IPS-20b (cell line): ENCODE measurements at regions not wholly inside any gene's neighbourhood (a gene's known extent, or its start where the extent isn't known, plus 50 kb on each side); places are given as distances from the start of the nearest gene placed in this dataset.

ENCODE experiments used
- H3K27ac ChIP-seq: one replicate; pipeline ENCODE4 v1.5.1; 2013; ENCODE audit warnings: low read length
- H3K27me3 ChIP-seq: 2 replicates; pipeline ENCODE4 v1.6.1; 2013; ENCODE audit warnings: mild to moderate bottlenecking, low read length, inconsistent platforms; ENCODE audit not compliant: insufficient read depth
- H3K36me3 ChIP-seq: 2 replicates; pipeline ENCODE4 v1.6.1; 2013; ENCODE audit warnings: low read depth, mild to moderate bottlenecking, inconsistent platforms, low read length, moderate library complexity; ENCODE audit not compliant: insufficient read depth
- H3K4me1 ChIP-seq: 2 replicates; pipeline ENCODE4 v1.6.1; 2013; ENCODE audit warnings: mild to moderate bottlenecking, control low read depth, inconsistent platforms, low read length, moderate library complexity; ENCODE audit not compliant: insufficient read depth
- H3K4me3 ChIP-seq: 2 replicates; pipeline ENCODE4 v1.5.1; 2013; ENCODE audit warnings: mild to moderate bottlenecking, low read length, inconsistent platforms
- H3K9ac ChIP-seq: 2 replicates; pipeline ENCODE4 v1.6.1; 2013; ENCODE audit warnings: low read depth, mild to moderate bottlenecking, inconsistent platforms, low read length, moderate library complexity
- H3K9me3 ChIP-seq: 2 replicates; pipeline ENCODE4 v1.6.1; 2013; ENCODE audit warnings: mild to moderate bottlenecking, low read depth, low read length, inconsistent platforms; ENCODE audit not compliant: insufficient read depth

DNA sequence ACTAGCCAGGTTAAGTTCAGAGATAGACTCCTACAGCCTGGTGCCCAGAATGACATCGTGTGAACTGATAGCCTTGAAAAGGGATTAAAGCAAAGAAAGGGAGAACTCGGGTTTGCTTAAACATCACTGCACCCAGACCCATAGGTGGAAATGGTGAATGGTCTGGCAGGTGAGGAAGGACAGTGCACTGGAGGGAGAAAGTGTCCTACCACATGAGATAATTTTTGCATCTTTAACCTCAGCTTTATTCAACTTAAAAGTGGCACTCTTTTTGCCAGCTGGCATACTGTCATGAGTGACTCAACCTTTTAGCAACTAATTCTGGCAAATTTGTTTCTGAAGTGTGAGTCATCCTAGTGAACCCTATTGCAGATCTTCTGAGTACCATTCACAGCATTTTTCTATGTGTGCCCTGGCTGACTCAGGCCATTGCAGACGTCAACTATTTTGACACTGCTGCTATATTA is 53.0 kb upstream of the DAPP1 start:
- H3K4me3 ChIP-seq = no peak overlapping the region
- H3K36me3 ChIP-seq = no peaks in the 10 kb centered on the region
- H3K27me3 ChIP-seq = no peaks in the 10 kb centered on the region
- H3K27ac ChIP-seq = no peak overlapping the region
- H3K9ac ChIP-seq = no peak overlapping the region
- peaks cover 4% of the 10 kb centered on the region; the same call in 1 of the 2 replicates for H3K9me3 ChIP-seq
- H3K4me1 ChIP-seq = no peaks in the 10 kb centered on the region

DNA sequence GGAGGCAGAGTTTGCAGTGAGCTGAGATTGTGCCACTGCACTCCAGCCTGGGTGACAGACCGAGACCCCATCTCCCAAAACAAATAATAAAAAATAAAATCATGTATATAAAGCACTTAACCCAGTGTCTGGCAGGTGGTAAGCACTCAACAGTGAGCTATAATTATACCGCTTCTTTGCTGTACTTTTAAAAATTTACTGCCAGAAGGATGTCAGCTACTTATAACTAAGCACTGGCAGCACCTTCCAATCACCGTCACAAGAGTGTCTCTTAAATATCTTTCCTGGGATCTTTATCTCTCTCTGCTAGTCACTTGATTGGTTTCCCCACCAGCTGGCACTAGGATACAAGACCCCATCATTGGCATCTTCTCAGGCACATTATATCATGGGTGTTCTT is 53.9 kb upstream of the DAPP1 start:
- Histone ChIP-seq H3K4me3 (no peak overlapping the region), H3K27me3 (no peaks in the 10 kb centered on the region), H3K9me3 (peaks cover 4% of the 10 kb centered on the region; the same call in 1 of the 2 replicates), H3K36me3 (no peaks in the 10 kb centered on the region), H3K9ac (no peak overlapping the region), H3K27ac (no peak overlapping the region), H3K4me1 (no peaks in the 10 kb centered on the region)

DNA sequence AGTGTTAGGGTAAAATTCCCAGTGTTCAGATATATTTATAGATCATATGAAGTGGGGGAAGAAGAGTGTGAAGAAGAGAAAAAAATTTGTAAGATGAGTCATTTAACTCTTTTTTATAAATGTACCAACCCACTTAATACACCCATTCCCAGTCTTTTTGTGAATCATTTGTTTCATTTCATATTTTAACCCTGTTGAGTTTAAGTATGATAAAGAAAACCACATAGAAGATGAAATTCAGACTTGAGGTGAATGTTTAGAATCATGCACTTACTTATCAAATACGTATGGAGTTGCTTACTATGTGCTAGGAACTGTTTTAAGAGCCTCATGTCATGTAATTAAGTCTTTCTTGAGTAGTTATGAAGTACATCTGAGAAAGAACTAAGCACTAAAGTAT is 56.6 kb upstream of the DAPP1 start:
- H3K36me3 ChIP-seq = no peaks in the 10 kb centered on the region
- no peak overlapping the region for H3K4me3 ChIP-seq
- H3K27ac ChIP-seq = no peak overlapping the region
- H3K4me1 ChIP-seq = no peaks in the 10 kb centered on the region; the same call in 1 of the 2 replicates
- H3K27me3 ChIP-seq = no peaks in the 10 kb centered on the region
- H3K9ac ChIP-seq = no peak overlapping the region
- peaks cover 2% of the 10 kb centered on the region; the same call in 1 of the 2 replicates for H3K9me3 ChIP-seq

DNA sequence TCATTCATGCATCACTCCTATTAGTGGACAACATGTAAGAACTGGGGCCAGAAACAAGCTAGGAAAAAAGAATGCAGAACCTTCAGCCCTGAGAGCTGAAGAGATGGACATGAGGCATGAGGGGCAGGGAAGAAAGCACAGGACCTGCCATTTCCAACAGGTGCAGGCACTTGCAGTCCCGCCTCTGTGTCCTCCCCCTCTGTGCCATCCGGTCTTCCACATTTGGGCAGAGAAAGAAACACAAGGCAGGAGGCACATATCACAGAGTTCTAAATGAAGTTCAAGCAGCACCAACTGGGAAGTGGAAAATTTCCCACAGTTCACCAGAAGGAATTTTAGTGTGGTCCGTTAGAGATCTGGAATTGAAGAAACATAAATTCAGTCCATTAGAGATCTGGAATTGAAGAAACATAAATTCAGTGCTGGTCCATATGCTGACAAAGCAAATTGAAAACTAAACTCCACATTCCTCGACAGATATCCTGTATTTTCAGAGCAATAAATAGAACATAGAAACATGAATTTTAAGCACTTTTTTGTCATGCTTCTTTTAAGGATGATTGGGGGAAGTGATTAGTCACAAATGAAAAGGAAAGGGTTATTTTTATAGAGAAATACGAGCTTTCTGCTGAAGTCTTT is 57.2 kb upstream of the DAPP1 start:
- no peak overlapping the region for H3K9ac ChIP-seq
- H3K36me3 ChIP-seq = no peaks in the 10 kb centered on the region
- H3K27me3 ChIP-seq = no peaks in the 10 kb centered on the region
- H3K27ac ChIP-seq = no peak overlapping the region
- H3K4me3 ChIP-seq = no peak overlapping the region
- no peaks in the 10 kb centered on the region; the same call in 1 of the 2 replicates for H3K4me1 ChIP-seq
- H3K9me3 ChIP-seq = no peaks in the 10 kb centered on the region

DNA sequence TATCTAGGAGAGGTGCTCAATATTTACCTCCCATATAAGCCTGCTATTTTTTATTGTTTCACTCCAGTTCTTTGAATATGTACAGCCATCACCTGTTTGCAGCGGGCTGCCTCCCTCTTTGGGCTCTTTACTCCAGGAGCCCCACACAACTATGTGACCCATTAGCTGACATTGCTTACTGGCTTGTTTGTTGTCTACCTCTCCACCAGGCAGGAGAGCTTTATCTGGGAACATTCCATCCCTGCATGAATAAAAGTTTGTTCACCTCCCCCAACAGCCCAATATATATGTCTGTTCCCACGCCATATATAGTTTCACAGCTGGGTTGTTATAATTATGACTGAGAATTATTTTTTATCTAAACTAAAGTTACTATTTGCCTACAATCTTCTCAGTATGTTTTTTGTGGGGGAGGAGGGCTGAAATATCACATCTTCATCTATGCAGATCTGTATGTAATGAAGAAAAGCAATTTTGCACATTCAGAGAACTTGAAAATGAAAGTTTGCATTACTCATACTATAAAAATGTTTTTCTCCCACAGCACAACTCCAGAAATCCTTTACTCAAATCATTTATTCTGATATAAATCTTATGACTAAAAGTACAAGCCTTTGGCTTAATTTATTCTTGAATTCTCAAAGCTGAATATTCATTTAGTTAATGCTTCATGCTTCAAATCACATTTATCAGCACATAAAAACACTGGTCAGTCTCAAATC is 61.2 kb upstream of the DAPP1 start:
- H3K36me3 ChIP-seq = no peaks in the 10 kb centered on the region
- no peaks in the 10 kb centered on the region for H3K27me3 ChIP-seq
- H3K4me3 ChIP-seq = no peak overlapping the region
- H3K27ac ChIP-seq = no peak overlapping the region
- H3K9me3 ChIP-seq = no peaks in the 10 kb centered on the region
- H3K4me1 ChIP-seq = no peaks in the 10 kb centered on the region; the same call in 1 of the 2 replicates
- no peak overlapping the region for H3K9ac ChIP-seq

DNA sequence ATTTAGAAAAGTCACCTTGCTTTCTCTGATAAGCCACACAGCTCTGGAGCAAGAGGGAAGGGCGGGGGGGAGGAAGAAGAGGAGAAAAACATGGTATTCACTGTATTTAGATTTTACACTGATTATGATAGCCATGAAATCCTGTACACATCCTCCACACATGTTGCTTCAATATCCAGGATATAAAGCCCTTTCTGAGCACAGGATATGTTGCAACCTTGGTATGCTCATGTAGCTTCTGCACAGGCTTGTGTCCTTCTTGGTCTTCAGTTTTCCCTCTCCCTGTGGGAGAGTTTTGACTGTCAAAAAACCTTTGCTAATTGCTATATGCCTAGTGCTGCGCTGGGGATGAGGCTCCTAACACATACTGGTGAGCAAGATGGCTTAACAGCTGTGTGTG is 61.9 kb upstream of the DAPP1 start:
- Histone ChIP-seq H3K4me1 (no peaks in the 10 kb centered on the region; the same call in 1 of the 2 replicates), H3K4me3 (no peak overlapping the region), H3K36me3 (no peaks in the 10 kb centered on the region), H3K9me3 (no peaks in the 10 kb centered on the region), H3K9ac (no peak overlapping the region), H3K27me3 (no peaks in the 10 kb centered on the region), H3K27ac (no peak overlapping the region)

DNA sequence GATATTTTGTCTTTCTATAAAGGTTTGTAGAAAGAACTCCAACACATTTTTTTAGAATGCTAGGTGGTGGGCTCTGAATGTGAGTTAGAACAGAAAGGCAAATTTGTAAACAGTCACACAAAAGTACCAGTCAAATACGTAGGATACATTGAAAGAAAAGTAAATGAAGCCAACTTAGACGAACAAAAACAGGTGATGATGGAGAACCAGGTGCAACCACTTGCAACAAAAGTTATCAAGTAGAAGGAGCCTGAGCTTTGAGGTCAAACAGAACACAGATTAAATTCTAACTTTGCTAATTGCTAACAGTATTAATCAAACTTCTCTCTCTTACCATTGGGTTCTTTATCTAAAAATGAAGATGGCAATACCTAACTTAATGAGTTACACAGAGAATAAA is 62.7 kb upstream of the DAPP1 start:
- Histone ChIP-seq H3K36me3 (no peaks in the 10 kb centered on the region), H3K27me3 (no peaks in the 10 kb centered on the region), H3K4me1 (no peaks in the 10 kb centered on the region; the same call in 1 of the 2 replicates), H3K9me3 (no peaks in the 10 kb centered on the region), H3K4me3 (no peak overlapping the region), H3K9ac (no peak overlapping the region), H3K27ac (no peak overlapping the region)

DNA sequence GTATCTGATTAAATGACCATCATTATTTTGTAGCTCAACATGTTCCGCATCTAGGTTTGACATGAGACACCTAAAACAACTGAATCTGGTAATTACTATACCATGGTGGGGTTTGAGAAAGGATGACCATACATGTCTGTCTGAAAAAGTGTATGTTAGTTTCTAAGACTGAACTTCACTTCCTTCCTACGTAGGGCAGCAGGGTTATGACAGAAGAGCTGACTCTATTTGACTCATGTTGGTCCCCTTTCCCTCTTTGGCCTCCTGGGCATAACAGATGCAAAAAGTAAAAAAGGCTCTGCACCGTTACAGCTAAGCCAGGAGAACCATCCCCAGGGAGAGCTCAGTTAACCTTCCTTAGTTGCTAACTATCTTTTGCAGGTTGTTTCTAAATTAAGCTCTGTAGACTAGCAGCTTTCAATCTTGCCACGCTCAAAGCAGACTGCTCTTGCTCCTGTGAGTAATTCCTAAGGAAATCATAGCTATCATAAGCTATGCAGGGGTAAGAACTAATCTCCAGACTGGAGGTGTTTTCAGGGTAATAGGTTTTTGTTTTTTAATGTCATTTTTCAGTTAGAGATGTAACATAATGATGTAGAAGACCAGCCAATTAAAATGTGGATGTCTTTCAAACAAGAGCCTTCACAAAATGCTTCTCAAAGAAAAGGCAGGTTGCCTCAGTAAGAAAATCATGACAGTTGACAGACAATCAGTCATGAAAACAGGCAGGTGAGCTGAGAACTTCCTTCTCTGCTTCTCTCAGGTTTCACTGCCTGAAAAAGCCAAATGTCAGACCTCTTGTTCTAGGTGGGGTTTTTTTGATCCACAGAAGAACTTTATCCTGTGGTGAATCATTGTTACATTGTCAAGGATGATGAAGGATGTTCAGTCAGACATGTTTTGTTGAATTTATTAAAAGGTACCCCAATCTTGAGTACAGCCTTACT is 66.9 kb upstream of the DAPP1 start:
- no peak overlapping the region for H3K4me3 ChIP-seq
- no peak overlapping the region for H3K27ac ChIP-seq
- H3K27me3 ChIP-seq = no peaks in the 10 kb centered on the region
- no peaks in the 10 kb centered on the region for H3K9me3 ChIP-seq
- H3K36me3 ChIP-seq = no peaks in the 10 kb centered on the region
- H3K4me1 ChIP-seq = no peaks in the 10 kb centered on the region
- H3K9ac ChIP-seq = no peak overlapping the region

DNA sequence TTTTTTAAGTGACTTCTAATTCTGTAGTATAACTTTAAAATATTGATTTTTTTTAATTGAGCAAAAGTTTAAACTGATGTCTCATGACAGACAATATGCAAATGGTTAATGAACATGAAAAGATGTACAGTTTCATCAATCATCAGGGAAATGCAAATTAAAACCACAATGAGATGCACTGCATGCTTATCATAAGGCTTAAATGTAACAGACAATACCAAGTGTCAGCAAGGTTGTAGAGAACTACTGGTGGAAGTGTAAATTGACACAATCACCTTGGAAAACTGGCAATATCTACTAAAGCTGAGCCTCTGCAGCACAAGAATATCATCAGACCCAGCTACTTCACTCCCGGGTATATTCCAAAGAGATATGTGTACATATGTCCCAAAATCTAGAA is 70.2 kb upstream of the DAPP1 start:
- H3K27ac ChIP-seq = no peak overlapping the region
- no peaks in the 10 kb centered on the region for H3K27me3 ChIP-seq
- H3K4me3 ChIP-seq = no peak overlapping the region
- H3K4me1 ChIP-seq = no peaks in the 10 kb centered on the region
- H3K9me3 ChIP-seq = no peaks in the 10 kb centered on the region
- no peaks in the 10 kb centered on the region for H3K36me3 ChIP-seq
- no peak overlapping the region for H3K9ac ChIP-seq

DNA sequence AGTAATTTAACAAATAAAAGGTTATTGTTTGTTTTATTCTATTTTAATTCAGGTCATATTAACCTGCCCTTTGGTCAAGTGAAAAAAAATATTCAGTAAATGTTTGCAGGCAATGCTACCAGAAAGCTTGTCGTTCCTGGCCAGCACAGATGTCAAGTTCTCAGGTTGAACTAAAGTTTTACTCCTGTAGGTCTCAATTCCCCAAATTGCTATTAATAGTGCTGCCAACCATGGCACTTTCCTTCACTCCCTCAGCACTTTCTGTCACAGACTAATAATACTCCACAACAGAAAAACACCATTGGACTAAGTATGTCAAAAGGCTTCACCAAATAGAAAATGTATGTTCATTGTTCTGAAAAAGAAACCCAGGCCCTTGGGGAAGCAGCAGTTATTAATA is 79.2 kb upstream of the C4orf54 start:
- no peaks in the 10 kb centered on the region for H3K4me1 ChIP-seq
- peaks cover 13% of the 10 kb centered on the region; the same call in 1 of the 2 replicates for H3K9me3 ChIP-seq
- H3K9ac ChIP-seq = no peak overlapping the region
- no peak overlapping the region for H3K4me3 ChIP-seq
- H3K27ac ChIP-seq = no peak overlapping the region
- H3K27me3 ChIP-seq = no peaks in the 10 kb centered on the region
- H3K36me3 ChIP-seq = no peaks in the 10 kb centered on the region

DNA sequence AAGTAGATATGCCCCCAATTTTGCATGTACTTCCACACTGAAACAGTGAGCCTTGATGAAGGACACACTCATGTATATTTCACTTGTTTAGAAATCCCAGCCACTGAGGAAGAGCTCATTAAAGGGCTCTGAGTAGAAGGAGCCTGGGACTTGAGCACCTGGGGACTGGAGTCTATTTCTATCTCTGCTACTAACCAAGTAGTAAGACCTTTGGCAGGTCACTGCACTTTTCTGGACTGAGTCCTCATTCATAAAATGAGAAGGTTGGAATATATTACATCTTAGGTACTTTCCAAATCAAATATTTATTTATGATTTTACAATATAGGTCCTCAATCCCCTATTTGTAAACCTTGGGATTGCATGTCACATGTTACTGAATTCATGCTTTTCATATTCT is 78.2 kb upstream of the C4orf54 start:
- no peaks in the 10 kb centered on the region for H3K4me1 ChIP-seq
- no peaks in the 10 kb centered on the region for H3K36me3 ChIP-seq
- H3K27ac ChIP-seq = no peak overlapping the region
- H3K9me3 ChIP-seq = peaks cover 13% of the 10 kb centered on the region; the same call in 1 of the 2 replicates
- no peak overlapping the region for H3K9ac ChIP-seq
- no peaks in the 10 kb centered on the region for H3K27me3 ChIP-seq
- no peak overlapping the region for H3K4me3 ChIP-seq
